KG1 (cell line): ENCODE measurements at regions not wholly inside any gene's neighbourhood (a gene's known extent, or its start where the extent isn't known, plus 50 kb on each side); places are given as distances from the start of the nearest gene placed in this dataset.

ENCODE experiments used
- DNase-seq: peaks from one replicate; lab custom pipeline; 2025; lab: John Stamatoyannopoulos, UW

GRCh38 chr9:73773896-73774295 is 622.2 kb downstream of the ANXA1 start:
- DNase-seq, result no peak

DNA sequence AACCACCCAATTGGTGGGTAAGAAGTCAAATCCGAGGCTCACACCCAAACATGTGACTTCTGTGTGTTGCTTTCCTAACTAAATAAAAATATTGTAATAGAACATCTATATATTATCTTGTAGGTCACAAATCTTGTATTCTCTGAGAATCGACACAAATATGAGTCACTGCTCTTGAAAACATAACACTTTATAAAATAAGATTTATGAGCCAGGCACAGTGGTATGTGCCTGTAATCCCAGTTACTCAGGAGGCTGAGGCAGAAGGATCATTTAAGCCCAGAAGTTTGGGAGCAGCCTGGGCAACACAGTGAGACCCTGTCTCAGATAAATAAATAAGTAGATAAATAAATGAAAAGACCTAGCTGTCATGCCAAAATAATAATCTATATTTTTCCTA is 624.1 kb downstream of the ANXA1 start:
- DNase-seq, result no peak

- DNase-seq, result no peak
These were observed 629.3 kb downstream of the ANXA1 start for GRCh38 chr9:73780916-73781315.

DNA sequence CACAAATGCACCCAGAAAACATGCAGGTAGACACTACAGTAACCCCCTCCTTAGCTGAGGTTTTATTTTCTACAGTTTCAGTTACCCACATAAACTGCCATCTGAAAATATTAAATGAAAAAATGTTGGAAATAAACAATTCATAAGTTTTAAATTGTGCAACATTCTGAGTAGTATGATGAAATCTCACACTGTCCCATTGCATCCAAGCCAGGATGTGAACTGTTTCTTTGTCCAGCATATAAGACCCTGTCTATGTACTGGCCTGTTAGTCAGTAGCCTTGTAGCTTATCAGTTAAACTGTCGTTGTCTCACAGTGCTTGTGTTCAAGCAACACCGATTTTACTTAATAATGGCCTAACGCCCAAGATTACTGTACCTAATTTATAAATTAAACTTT is 630.5 kb downstream of the ANXA1 start:
- DNase-seq, result no peak

DNA sequence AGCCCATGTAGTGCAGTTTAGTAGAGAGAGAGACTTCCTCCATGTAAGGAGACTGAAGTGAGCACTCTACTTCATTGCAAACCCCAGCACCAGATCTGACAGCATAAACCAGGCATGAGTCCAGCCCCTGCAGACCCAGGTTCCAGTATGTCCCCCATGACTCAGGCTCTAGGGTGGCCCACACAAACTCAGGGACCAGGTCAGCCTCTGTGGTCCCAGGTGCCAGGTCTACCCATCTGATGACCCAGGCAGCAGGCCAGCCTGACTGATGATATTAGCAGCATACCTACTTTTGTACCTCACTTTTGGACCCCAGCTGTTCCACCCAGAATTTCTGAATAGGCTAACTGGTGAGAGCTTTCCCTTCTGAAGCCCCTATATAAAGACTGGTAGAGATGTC is 647.8 kb downstream of the ANXA1 start:
- no peak for DNase-seq

GRCh38 chr9:73805111-73805510 is 653.4 kb downstream of the ANXA1 start:
- no peak for DNase-seq

GRCh38 chr9:73805853-73806458 is 654.3 kb downstream of the ANXA1 start:
- no peak for DNase-seq

DNA sequence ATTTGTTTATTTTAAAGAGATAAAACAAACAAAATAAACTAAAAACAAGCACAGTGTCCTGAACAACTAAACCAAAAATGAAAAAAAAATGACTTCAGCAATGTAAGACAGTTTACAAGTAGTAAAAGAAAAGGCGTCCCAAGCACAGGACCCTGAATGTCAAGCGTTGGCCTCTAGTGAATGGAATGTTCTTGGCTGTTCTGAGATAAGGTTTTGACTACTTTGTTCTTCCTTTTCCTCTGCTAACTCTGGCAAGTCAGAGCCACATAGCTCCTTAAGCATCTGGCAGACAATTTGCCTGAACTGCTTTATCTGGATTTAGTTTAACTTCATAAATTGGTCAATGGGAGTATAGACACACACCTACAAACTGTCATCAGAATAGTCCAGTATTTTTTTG is 655.2 kb downstream of the ANXA1 start:
- no peak for DNase-seq

- DNase-seq, result no peak
These were observed 656.3 kb downstream of the ANXA1 start for GRCh38 chr9:73807952-73808351.

DNA sequence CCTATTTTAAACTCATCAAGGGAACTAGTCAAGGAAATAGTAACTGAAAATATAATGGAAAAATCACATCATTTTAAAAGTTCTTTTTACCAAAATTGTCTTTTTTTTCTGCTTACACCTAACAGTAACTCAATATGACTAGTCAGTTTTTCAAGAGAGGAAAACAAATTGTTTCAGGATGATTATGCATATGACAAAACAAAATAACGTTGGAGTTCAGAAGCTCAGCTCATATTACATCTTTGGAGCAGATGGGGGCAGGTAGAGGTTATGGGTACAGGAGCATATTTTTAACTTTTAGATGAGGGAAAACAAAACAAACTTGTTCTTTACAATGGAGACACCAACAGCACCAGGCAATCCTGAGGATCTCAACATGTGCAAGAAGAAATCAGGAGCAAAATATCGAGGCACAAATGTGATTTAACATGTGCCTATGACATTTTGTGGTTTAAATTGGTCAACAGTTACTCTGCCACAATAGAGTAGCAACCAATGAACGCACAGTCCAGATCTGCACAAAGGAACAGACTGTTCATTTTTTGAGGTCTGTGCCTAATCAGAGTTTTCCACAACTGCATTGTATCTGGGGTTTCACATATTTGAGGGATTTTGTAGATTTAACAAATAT is 659.0 kb downstream of the ANXA1 start:
- DNase-seq, result no peak

DNA sequence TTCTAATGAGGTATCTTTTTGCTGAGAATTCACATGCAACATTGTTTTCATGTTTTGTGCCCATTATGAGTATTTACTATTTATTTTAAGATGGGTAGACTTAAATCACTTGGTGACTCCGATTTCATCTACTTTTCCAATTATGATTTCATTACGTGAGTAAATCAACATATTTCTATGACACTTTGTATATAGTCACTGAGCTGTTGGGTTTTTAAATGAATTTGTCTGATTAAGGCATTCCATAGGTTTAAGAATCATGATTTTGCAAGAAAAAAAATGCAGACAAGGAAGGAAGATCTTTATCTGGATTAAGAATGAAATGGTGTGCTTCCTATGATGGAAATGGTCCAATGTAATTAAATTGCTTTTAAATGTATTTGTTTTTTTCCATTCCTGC is 661.9 kb downstream of the ANXA1 start:
- DNase-seq, result no peak

- DNase-seq, result no peak
These were observed 665.2 kb downstream of the ANXA1 start for GRCh38 chr9:73816905-73817304.

DNA sequence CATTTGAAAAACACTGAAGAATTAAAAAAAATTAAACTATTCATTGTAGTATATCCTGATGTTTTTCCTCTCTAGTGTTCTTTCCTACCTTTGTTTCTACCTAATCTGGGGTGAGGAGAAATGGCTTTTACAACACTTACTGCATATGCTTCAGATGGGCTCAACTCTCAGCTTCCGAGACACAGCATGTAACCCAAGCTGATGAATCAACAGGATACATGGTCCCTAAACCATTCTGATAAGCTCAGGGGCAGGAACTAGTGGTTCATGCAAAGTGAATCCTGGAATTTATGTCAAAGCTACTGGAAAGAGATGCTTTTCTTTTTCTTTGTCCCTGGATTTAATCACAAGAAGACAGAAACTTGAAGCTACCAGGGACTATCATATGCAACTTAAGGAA is 672.5 kb upstream of the RORB start:
- DNase-seq, result no peak

DNA sequence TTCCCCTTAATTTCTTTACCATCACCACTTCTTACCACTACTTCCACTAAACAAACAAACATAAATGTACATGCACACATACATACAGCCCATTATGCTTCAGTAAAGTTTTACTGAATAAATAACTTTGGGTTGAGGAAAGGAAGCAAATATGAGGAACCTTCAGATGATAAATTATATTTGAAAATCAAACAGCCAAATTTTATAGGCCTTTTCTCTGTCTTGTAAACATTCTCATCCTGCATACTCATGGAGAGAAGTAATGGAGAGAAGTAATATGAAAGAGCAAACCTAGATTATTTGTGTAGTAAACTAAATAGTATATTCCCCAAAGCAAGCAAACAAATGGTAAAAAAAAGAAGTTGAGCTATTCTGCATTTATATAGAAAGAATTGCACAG is 658.3 kb upstream of the RORB start:
- no peak for DNase-seq

GRCh38 chr9:73839471-73839870 is 657.7 kb upstream of the RORB start:
- no peak for DNase-seq

DNA sequence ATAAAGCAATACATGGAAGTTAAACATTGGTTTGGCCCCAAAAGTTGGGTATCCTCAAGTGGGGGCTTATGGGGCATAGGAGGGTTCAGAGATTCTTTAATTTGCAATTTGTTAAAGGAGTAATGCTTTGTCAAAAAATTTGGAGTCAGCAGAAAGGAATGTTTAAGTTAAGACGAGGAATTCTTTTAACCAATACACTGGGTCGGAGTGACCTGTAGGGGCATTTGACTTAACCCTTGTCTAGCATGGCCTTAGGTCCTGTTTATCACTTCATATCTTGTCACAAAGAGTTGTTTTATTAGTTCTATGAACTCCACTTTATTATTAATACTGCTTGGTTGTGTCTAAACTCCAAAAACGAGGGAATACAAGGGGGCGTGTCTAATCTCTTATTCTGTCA is 656.1 kb upstream of the RORB start:
- no peak for DNase-seq

GRCh38 chr9:73844135-73844534 is 653.0 kb upstream of the RORB start:
- no peak for DNase-seq

GRCh38 chr9:73845539-73845938 is 651.6 kb upstream of the RORB start:
- DNase-seq, result no peak

- no peak for DNase-seq
These were observed 651.0 kb upstream of the RORB start for GRCh38 chr9:73845954-73846690.

DNA sequence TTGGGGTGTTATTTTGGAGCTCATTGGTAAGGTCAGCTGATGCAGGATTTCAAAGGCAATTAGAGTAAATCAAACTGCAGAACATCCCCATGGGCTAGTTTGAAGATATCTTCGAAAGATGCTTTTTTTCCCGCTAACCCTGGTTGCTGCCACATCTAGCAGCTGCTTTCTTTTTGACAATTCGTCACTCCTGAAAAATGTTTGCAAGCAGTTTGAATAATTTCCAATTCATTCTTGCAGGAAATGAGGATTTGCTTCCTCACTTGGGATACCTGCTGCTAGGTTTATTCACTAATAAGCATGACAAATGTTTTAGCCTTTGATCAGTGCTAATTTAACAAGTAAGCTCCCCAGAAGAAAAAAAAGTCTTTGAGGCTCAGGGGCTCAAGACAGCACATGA is 649.6 kb upstream of the RORB start:
- DNase-seq, result no peak

- DNase-seq, result no peak
These were observed 643.6 kb upstream of the RORB start for GRCh38 chr9:73853549-73853948.

DNA sequence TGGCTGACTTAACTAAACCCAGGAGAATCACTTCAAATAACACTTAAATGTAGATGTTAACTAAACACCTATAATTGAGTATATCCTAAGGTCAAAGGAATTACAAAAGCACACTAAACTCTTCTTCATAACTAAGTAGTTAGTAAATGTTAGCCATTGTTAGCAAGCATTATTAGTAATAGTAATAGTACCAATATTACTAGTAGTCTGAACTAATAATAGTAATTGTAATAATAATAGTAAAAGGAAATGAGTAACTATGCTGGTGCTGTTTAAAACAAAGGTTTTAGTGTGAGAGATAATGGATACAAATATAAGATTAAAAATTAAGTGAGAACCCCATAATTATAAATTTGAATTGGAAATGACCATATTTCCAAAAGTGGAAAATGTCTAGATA is 641.9 kb upstream of the RORB start:
- no peak for DNase-seq

GRCh38 chr9:73863924-73864323 is 633.2 kb upstream of the RORB start:
- DNase-seq, result no peak

- DNase-seq, result no peak
These were observed 630.7 kb upstream of the RORB start for GRCh38 chr9:73866451-73866850.
